ENCODE measurements at regions not wholly inside any gene's neighbourhood (a gene's known extent, or its start where the extent isn't known, plus 50 kb on each side); places are given as distances from the start of the nearest gene placed in this dataset.
"Not testable (repeated sequence)": the region's sequence is repeated elsewhere in the genome, so short reads cannot be mapped to it uniquely, and the experiment has no call there.

DNA sequence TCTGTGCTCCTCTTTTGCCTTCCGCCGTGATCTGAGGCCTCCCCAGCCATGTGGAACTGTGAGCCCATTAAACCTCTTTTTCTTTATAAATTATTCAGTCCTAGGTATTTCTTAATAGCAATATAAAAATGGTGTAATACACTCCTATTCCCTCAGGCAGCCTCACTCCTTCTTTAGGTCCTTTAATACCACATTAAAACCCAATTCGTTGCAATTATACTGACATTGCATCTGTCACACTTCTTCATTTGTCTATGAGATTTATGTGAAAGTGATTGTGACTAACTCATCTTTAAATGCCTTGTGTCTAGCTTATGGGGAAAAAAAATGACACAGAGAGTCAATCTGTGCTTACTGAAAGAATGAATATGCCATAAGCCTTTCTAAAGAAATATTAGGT is 1035.2 kb upstream of the SLIT2 start:
- DNase-seq (ENCODE audit: low read depth): no peak

DNA sequence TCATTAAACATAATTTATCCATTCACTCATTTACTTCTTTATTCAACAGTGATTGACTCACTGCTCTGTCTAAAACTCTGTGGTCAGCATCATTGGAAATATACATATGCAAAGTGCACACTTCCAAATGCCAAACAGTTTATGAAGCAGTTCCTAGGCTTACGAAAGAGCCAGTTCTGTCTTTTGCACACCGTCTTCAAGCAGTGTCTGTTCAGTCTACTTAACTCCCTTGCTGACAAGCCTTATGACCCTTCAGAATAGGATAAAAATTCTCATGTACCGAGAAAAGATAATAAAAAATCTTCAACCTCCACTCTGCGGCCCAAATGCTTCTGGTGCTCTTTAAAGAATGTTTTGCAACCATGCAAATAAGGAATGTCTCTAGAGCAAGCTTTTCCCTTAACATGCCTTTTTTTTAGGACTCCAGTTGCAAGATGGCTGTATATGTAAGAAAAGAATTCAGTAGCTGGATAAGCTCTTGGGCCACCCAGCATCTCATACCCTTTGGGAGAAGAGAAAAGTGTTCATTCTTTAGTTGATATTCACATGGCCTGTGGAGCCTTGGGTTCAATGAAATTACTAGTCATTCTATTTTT is 1037.0 kb upstream of the SLIT2 start:
- no peak for DNase-seq (ENCODE audit: low read depth)

DNA sequence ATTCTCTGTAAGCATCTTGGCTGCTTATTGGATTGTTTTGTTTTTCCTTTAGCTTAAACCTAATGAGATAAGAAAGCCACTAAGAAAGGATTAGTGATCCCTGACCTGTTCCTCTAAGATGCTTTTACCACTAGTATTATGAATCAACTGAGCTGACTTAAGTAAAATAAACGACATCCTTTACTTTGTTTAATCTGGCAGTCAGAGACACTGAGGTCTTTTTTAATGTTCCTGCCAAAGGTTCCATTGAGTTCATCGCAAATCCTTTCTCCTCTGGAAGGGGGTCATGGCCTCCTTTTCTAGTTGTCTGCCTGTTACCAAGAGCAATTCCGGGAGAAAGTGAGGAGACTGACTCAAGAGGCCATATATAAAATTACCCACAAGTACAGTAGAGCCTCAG is 1038.3 kb upstream of the SLIT2 start:
- no peak for DNase-seq (ENCODE audit: low read depth)

DNA sequence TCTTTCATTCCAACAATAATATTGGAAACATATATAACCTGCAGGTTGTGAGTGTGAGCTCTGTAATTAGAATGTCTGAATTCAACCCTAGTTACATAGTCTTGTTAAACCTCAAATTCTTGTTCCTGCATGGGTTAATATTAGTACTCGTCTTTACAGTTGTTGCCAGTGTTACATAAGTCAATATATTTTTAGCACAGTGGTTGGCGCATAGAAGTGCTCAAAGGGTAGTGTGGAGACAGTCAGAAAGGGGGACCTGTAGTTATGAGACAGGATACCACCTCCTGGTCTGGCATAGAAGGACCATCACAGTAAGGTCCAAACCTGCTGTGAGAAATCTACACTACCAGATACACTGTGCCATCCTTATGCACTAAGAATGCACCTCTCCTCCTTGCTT is 1045.9 kb upstream of the SLIT2 start:
- no peak for DNase-seq (ENCODE audit: low read depth)

DNA sequence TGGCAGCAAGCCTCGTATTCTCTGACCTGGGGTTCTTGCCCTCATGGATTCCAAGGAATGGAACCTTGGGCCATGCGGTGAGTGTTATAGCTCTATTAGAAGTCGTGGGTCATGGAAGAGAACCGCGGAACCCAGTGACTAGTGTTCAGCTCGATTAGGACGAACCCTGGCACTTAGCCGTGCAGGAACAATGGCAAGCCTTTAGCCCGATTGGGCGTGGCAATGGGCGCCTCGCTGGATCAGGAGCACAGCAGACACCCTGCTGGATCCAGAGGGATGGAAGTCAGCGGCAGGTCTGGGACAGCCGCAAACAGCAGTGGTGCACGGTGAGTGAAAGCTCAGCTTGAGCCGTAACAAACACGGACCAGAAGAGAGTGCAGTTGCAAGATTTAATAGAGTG is 1053.9 kb upstream of the SLIT2 start:
- not testable (repeated sequence) for DNase-seq (ENCODE audit: low read depth)

DNA sequence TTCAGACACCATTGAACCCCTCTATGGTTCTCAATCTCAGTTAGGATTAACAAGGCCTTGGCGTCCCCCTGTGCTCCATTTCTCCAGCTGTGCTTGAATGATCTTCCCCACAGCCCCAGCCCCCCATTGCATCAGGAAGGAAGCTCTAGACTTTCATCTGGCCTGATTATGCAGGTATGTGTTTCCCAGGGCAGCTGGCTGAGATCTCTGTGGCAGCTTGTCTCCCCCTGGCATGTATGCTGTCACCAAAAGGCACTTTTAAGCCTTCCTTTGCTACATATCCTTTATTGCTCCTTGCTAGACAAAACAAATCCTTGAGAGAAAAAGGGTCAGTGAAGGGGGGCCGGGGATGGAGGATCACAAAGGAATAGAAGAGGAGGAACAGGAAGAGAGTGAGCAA is 1056.0 kb upstream of the SLIT2 start:
- no peak for DNase-seq (ENCODE audit: low read depth)

DNA sequence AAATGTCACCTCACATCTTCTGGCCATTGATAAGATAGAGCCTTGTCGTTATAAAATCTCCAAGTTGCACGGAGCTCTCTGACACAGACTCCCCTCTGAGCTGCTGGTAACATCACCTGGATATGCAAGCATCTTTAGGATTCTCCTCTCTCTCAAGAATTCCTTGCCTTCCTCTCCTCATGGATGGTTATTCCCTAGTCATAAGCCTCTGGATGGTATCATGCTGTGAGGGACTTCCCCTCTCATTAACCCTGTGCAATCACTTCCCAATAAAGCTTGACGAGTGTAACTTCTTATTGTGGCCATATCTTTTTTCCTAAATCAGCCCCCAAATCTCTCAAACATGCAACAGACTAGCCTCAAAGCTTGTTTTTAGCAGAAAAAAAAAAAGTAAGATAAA is 1057.0 kb upstream of the SLIT2 start:
- no peak for DNase-seq (ENCODE audit: low read depth)

DNA sequence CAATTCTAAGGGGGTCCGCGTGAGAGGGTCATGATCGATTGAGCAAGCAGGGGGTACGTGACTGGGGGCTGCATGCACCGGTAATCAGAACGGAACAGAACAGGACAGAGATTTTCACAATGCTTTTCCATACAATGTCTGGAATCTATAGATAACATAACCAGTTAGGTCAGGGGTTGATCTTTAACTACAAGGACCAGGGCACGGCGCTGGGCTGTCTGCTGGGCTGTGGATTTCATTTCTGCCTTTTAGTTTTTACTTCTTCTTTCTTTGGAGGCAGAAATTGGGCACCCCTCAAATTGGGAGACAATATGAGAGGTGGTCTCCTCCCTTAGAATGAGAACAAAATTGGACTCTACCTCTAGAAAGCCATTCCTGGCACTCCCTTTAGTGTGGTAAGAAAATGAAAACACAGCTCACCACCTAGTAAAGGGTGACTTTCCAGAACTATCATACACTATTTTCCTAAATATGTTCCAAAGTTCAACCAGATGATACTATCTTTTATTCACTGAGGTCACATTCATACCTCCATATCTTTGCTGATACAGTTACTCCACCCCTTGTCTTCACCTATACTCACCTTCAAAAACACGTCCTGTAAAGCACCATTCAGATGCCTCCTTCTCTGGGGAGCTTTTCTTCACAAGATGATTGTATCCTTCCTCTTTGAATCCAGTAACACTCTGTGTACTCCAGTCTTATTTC is 1058.3 kb upstream of the SLIT2 start:
- DNase-seq (ENCODE audit: low read depth): no peak

DNA sequence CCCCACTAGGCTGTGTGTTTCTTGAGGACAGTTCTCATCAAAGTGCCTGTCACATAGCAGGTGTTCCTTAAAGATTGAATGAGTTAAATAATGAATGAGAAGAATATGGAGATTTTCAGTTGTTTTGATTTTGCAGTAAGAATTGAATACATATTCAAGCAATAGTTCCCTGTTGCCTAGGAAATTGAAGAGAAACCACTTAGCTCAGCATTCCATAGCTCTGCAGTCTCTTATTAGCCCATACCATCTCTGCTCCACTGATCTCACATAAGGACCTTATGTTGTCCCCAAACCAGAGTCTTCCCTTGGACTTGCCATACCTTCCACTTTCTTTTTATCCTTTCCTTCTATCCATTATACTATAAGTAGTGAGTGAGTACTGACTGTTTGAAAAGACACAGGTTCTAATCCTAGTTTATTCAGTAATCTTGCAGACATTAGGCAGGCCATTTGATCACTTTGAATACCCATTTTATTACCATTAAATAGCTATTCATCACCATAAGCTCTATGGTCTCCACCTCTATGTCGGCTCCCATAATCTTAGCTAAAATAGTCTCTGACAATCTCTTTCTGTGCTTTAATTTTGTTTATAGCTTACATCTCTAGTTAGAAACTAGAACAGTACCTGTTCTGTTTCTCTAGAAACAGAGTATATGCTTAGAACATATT is 1059.6 kb upstream of the SLIT2 start:
- no peak for DNase-seq (ENCODE audit: low read depth)

DNA sequence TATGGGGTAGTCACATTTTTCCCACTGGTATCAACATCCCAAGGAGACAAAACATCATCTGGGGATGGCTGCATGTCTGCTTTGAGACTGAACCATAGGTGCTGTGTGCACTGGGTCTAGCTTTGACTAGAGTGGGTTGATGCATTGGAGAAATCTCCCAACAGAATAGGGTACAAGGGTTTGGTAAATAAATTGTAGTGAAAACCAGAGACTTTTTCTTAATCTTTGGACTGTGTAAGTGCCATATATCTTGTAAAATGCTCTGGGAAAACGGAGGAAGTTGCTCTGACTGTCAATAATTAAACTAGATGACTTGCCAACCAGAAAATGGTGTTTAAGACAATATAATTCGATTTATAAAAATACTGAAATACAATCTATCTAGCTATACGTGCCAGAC is 1064.0 kb upstream of the SLIT2 start:
- DNase-seq (ENCODE audit: low read depth): no peak

DNA sequence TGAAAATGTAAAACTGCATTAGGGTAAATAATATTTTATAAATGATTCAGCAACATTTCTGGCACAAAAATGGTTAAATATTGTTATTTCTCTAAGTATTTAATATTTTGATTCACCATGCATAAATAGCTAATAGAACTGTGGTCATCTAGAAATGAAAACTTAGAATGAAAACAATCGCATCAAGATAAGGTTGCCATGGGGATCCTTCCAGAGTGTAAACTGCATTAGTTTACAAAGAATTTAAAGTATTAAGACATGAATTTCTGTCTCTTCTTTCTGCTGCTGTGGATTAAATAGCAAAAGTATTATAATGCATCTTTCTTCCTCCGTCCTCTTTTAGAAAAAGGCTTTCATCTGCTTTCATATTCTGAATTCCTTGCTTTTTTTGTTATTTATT is 1064.6 kb upstream of the SLIT2 start:
- DNase-seq (ENCODE audit: low read depth): no peak

DNA sequence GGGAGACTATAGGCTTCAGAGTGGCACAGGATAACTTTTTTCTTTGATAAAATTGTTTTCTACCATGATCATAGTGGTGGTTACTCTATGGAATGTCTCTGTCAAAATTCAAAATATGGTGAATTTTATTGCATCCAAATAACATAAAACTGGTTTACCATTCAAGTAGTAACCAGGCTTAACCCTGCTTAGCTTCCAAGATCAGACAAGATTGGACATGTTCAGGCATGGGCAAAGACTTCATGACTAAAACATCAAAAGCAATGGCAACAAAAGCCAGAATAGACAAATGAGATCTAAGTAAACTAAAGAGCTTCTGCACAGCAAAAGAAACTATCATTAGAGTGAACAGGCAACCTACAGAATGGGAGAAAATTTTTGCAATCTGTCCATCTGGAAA is 1070.1 kb upstream of the SLIT2 start:
- not testable (repeated sequence) for DNase-seq (ENCODE audit: low read depth)

DNA sequence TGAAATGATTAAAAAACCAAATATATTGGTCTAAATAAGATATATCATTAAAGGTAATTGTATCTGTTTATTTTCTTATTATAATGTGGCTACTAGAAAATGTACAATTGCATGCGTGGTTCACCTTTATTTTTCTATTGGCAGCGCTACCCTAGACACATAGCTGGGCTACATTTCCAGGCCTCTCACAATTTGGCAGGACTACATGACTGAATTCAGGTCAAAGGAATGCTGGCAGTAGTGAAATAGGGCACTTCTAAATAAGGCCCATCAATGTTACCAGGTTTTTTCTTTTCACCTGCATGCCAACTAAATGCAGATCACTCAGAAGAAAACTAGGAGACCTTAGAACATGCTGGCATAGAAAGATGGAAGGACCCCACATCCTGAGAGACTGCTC is 1072.9 kb upstream of the SLIT2 start:
- DNase-seq (ENCODE audit: low read depth): no peak

DNA sequence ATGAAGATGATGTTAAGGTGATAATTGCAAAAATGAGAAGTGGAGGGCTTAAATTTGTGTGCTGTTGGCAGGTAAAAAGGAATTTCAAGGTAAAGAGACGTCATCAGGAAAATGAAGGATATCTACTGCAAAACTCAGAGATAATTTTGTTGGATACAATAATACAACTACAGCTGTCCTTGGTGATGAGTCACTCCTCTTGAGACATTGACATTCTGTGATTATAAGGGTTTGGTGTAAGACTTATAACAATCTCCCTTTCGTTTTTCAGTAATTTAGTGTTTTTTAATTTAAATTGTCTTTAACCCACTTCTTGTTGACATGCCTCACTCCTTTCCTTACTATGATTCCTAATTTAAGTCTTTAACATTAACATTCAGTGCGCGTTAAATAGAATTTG is 1074.1 kb upstream of the SLIT2 start:
- no peak for DNase-seq (ENCODE audit: low read depth)

DNA sequence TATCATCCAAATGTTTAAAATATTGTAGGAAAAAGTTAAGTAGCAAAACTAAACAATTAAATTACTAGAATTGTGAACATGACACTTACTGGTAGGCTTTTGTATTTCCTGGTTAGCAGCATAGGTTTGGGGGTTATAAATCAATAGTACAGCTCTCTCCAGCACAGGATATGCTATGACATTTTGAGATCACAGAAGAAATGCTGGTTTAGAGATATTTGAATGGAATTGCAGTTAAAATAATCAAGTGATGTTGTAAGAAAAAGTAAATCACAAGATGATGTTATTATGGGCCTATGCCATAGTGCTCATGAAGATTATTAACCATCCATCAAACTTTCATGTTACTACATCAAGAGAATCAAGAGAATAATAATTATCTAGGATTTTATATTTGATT is 1079.9 kb upstream of the SLIT2 start:
- no peak for DNase-seq (ENCODE audit: low read depth)

DNA sequence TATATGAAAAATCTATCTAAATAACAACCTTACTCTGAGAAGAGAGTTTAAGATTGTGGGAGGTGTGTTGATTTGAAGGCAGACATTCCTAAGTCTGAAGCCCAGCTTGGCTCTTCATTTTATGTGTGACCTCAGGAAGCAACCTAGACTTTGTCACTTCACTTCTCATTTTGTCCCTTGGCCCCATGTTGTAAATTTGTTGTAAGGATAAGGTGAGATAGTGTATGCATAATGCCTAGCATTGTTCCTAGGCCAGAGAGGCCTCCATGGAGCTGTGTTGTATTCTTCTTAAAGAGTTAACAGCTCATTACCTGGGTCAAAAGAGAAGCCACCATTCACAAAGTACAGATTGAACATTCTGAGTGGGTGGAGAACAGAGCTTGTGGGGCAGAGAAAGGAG is 1084.4 kb upstream of the SLIT2 start:
- no peak for DNase-seq (ENCODE audit: low read depth)

DNA sequence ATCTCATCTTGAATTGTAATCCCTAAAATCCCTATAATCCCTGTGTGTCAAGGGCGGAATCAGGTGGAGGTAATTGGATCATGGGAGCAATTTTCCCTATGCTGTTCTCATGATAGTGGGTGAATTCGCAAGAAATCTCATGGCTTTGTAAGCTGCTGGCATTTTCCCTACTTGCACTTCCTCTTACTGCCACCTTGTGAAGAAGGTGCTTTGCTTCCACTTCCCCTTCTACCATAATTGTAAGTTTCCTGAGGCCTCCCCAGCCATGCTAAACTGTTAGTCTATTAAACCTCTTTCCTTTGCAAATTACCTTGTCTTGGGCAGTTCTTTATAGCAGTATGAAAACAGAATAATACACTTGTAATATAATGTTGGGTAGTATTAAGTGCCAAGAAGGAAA is 1087.4 kb upstream of the SLIT2 start:
- DNase-seq (ENCODE audit: low read depth): no peak

DNA sequence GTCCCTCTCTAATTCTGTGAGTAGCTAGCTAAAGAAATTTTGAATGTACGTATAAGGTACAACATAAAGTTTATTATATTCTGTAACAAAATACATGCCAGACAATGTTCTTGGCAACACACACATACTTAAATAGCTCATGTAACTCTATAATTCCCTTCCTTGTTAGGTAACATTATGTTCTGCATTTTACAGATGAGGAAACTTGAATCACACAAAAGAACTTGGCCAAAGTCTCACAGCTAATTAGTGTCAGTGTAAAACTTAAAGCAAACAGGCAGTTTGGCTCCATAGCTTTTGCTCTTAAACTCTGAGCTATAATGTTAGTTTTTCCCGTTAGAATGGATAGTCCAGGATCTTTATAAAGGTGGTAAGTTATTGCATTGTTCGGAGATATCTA is 1091.8 kb upstream of the SLIT2 start:
- no peak for DNase-seq (ENCODE audit: low read depth)

DNA sequence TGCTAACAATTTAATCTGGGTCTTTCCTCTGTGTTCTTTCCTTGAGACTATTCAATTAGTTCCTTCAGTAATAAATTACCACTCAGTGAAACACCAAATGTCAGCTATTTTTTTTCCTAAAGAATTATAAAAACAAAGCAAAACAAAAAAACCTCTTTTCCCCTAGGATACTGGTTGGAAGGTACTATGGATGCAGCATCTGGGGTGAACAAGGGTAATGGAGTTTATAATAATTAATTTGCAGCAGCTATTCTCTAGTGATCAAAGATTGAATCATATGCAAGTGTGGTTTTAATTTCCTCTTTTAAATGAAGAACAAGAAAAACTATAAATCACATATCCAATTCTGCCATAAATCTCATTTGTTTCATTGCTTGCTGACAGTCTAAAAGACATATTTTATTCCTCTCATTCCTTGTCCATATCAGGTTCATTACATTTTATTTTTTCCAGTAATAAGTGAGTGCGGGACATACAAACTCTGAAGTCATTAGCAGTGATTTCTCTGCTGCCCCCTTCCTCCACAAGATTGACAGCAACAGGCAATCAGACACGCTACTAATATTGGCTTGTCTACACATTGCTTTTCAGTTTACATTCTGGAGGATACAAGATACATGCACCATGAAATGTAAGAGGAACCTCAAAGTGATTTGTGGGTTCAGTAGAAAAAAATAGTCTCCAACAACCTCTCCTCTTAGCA is 1093.4 kb upstream of the SLIT2 start:
- DNase-seq (ENCODE audit: low read depth): no peak

DNA sequence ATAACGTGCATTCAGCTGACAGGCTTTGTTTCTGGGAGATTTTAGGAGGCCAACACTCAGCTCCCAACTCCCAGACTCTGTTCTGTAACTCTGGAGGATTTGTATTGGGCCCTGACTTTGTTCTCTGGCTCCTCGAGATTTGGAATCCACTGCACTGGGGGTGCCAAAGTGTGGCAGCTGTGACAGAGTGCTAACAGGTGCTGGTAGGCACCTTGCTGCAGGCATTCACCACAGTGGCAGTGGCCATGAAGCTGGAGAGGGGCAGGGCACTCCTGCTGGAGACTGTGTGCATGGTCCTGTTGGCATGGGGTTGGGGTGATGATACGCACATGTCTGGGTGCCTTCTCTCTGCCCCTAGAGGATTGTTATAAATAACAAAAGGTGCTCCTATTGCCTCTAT is 1094.9 kb upstream of the SLIT2 start:
- DNase-seq (ENCODE audit: low read depth): no peak

DNA sequence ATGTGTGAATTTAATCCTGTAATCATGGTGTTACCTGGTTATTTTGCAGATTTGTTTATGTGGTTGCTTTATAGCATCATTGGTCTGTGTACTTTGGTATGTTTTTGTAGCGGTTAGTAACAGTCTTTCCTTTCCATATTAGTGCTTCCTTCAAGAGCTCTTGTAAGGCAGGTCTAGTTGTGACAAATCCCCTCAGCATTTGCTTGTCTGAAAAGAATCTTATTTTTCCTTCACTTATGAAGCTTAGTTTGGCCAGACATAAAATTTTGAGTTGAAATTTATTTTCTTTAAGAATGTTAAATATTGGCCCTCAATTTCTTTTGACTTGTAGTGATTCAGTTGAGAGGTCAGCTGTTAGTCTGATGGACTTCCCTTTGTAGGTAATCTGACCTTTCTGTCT is 1096.1 kb upstream of the SLIT2 start:
- no peak for DNase-seq (ENCODE audit: low read depth)

DNA sequence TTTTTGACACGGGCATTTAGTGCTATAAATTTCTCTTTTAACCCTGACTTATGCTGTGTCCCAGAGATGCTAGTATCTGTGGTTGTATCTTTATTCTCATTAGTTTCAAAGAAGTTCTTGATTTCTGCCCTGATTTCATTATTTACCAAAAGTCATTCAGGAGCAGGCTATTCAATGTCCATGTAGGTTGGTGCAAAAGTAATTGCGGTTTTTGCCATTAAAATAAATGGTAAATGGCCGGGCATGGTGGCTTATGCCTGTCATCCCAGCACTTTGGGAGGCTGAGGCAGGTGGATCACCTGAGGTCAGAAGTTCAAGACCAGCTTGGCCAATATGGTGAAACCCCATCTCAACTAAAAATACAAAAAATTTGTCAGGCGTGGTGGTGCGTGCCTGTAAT is 1097.4 kb upstream of the SLIT2 start:
- not testable (repeated sequence) for DNase-seq (ENCODE audit: low read depth)

DNA sequence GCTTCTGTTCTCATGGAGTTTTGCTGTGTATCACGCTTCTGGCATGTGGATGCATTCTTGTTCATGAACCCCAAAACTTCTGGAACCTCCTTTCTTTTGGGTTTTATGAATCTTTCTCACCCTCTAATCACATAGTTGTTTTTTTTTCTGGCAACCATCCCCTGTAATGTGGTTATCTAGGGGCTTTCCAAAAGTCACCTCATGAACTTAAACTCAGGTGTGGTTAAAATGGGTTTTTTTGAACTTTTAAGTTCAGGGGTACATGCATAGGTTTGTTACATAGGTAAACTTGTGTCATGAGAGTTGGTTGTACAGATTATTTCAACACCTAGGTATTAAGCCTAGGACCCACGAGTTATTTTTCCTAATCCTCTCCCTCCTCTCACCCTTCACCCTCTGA is 1099.4 kb upstream of the SLIT2 start:
- DNase-seq (ENCODE audit: low read depth): no peak

Measured in stimulated activated CD8-positive, alpha-beta memory T cell treated with anti-CD3 and anti-CD28 coated beads, Interleukin-15, amount 100 ng/mL, for 1 hour (primary cell).